ENCODE measurements at regions not wholly inside any gene's neighbourhood (a gene's known extent, or its start where the extent isn't known, plus 50 kb on each side); places are given as distances from the start of the nearest gene placed in this dataset.

DNA sequence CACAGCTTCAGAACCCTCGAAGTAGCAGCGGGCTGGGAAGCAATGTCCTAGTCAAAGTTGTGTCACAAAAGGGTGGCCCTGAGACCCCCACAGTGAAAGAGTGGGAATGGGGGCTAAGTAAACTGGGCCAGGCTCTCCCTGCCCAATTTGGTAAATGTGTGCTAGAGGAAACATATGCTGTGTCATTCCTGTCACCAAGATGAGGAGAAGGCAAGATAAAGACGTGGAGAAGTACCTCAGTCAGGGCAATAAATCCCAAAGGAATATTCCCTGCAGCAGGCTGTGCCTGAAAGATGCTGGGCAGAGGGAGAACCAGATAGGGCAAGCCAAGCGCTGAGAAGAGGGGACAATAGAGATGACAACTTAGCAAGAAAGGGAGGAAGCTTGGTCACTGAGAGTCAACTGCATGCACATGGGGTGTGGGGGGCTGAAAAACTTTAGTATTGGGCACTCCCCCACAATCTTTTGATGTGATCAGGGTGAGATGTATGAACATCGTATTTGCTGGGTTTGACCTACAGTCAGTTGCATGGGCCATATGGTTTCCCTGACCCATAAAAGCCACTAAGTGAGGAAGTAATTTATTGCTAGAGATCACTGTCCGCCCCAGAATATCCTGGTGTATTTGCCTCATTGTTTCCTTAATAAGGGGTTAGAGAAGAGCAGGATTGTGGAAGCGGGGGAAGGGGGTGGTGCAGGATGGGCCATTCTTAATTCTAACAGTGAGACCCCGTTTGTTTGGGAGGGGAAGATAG, 49.9 kb upstream of the CXCR4 start:
- H3K36me3 ChIP-seq (ENCODE audit: insufficient read depth, low read length) = no peaks in the 10 kb centered on the region
- H4K20me1 ChIP-seq (ENCODE audit: insufficient read depth) = no peaks in the 10 kb centered on the region
- no peak overlapping the region for H3K27ac ChIP-seq (ENCODE audit: low read length)
- no peaks in the 10 kb centered on the region for H3F3A ChIP-seq (ENCODE audit: insufficient read depth, low read length, poor library complexity, severe bottlenecking)
- TF ChIP-seq SMC3 (conservative IDR thresholded peaks at IDR 0.05; ENCODE audit: poor library complexity) (no peak), RAD21 (conservative IDR thresholded peaks at IDR 0.05) (no peak)
- H3K9ac ChIP-seq (ENCODE audit: low read length) = no peak overlapping the region
- no peaks in the 10 kb centered on the region for H3K79me2 ChIP-seq (replicated peaks; ENCODE audit: insufficient read depth, low read length)
- H3K4me2 ChIP-seq (ENCODE audit: low read length) = no peak overlapping the region
- H3K27me3 ChIP-seq (ENCODE audit: insufficient read depth, low read depth, low read length) = no peaks in the 10 kb centered on the region
- no peak overlapping the region for H3K4me3 ChIP-seq (ENCODE audit: low read length)
- H3K9me2 ChIP-seq (ENCODE audit: insufficient read depth, low read length) = no peaks in the 10 kb centered on the region
- H2AFZ ChIP-seq (ENCODE audit: low read depth, low read length) = no peak overlapping the region
- H3K9me3 ChIP-seq (ENCODE audit: low read length) = peaks cover 4% of the 10 kb centered on the region

All from neural cell (in vitro differentiated cells).